H1 (cell line): ENCODE measurements at regions not wholly inside any gene's neighbourhood (a gene's known extent, or its start where the extent isn't known, plus 50 kb on each side); places are given as distances from the start of the nearest gene placed in this dataset.

Experiments
- CTCF ChIA-PET: fragments of 300-600 bp; sonication (Branson Sonifier 250); formaldehyde crosslinking; loops from one replicate; lab custom pipeline; 2021; ENCODE audit not compliant: partially characterized antibody; lab: Charles Lee
- POLR2A ChIA-PET: fragments of 300-600 bp; sonication (Branson Sonifier 250); formaldehyde crosslinking; loops from one replicate; lab custom pipeline; 2021; ENCODE audit warnings: inconsistent platforms; ENCODE audit not compliant: partially characterized antibody; lab: Charles Lee
- DNase-seq, 2 experiments: peaks; one replicate each; pipeline versions ENCODE4 v3.0.0 to v3.0.0-alpha.2; 2010 to 2022; ENCODE audit warnings: low spot score in 2 of 2, low read depth in 1 of 2, mixed read lengths in 1 of 2
- FAIRE-seq: peaks from 2 replicates; lab custom pipeline; 2011; peaks lifted over from hg19 to GRCh38; lab: Jason Lieb, UNC
- H2AFZ ChIP-seq: 2 replicates; pipeline ENCODE4 v1.8.1; 2012; ENCODE audit warnings: low read length, inconsistent platforms
- H2AK5ac ChIP-seq: 2 replicates; pipeline ENCODE4 v1.6.1; 2013; ENCODE audit warnings: low read depth, low read length
- H2BK120ac ChIP-seq: replicated peaks from 2 replicates; pipeline ENCODE3; 2013; ENCODE audit warnings: low read depth, low read length, inconsistent platforms
- H2BK12ac ChIP-seq: 2 replicates; pipeline ENCODE4 v1.6.1; 2013; ENCODE audit warnings: low read depth, low read length
- H2BK15ac ChIP-seq: 2 replicates; pipeline ENCODE4 v1.6.1; 2013; ENCODE audit warnings: low read length
- H2BK20ac ChIP-seq: 2 replicates; pipeline ENCODE4 v1.6.1; 2013; ENCODE audit warnings: low read length
- H2BK5ac ChIP-seq: 2 replicates; pipeline ENCODE4 v1.6.1; 2013; ENCODE audit warnings: low read depth, low read length
- H3K14ac ChIP-seq: 2 replicates; pipeline ENCODE4 v1.6.1; 2013; ENCODE audit warnings: inconsistent platforms; ENCODE audit not compliant: insufficient read length
- H3K18ac ChIP-seq: 2 replicates; pipeline ENCODE4 v1.6.1; 2013; ENCODE audit warnings: low read length; ENCODE audit errors: extremely low read depth
- H3K23ac ChIP-seq: 2 replicates; pipeline ENCODE4 v1.6.1; 2013; ENCODE audit warnings: inconsistent platforms; ENCODE audit not compliant: insufficient read length
- H3K23me2 ChIP-seq: 2 replicates; pipeline ENCODE4 v1.6.1; 2013; ENCODE audit warnings: low read depth, low read length
- H3K27ac ChIP-seq: 2 replicates; pipeline ENCODE4 v1.6.1; 2011; ENCODE audit warnings: low read depth, low read length, inconsistent platforms
- H3K27me3 ChIP-seq, 4 experiments: replicated peaks in 1 of 4; 1 replicate in 1 of 4; 2 replicates in 3 of 4; pipeline versions ENCODE4 v1.6.1 to v1.8.1; 2011 to 2013; ENCODE audit warnings: low read length in 3 of 4, mild to moderate bottlenecking in 3 of 4, inconsistent platforms in 2 of 4, mixed read lengths in 2 of 4, moderate library complexity in 1 of 4; ENCODE audit not compliant: control insufficient read depth in 3 of 4, insufficient read depth in 3 of 4; ENCODE audit errors: extremely low read depth in 1 of 4
- H3K36me3 ChIP-seq, 4 experiments: 2 replicates each; pipeline versions ENCODE4 v1.6.1 to v1.8.1; 2011 to 2013; ENCODE audit warnings: mild to moderate bottlenecking in 4 of 4, low read length in 3 of 4, moderate library complexity in 2 of 4, control low read depth in 1 of 4, inconsistent platforms in 1 of 4; ENCODE audit not compliant: insufficient read depth in 4 of 4, control insufficient read depth in 2 of 4
- H3K4ac ChIP-seq: replicated peaks from 2 replicates; pipeline ENCODE3; 2013; ENCODE audit warnings: low read length, low read depth, mixed read lengths, inconsistent platforms; ENCODE audit not compliant: insufficient read length
- H3K4me1 ChIP-seq, 4 experiments: replicated peaks in 1 of 4; 1 replicate in 1 of 4; 2 replicates in 3 of 4; pipeline versions ENCODE4 v1.6.1 to v1.8.1; 2011 to 2013; ENCODE audit warnings: low read length in 3 of 4, inconsistent platforms in 2 of 4, mixed read lengths in 1 of 4; ENCODE audit not compliant: insufficient read depth in 4 of 4, control insufficient read depth in 3 of 4
- H3K4me2 ChIP-seq, 2 experiments: 2 replicates each; pipeline versions ENCODE4 v1.6.1 to v1.8.1; 2011 to 2013; ENCODE audit warnings: low read depth in 2 of 2, low read length in 2 of 2, control low read depth in 1 of 2, inconsistent platforms in 1 of 2, mild to moderate bottlenecking in 1 of 2; ENCODE audit not compliant: insufficient read depth in 1 of 2
- H3K4me3 ChIP-seq, 4 experiments: fragments of 200-600, 300-600 bp in 1 of 4; sonication (generic), shearing (Covaris generic), sonication (Bioruptor Twin) in 1 of 4; 2 replicates each; pipeline versions ENCODE4 v1.5.1 to v1.8.1; 2011 to 2016; ENCODE audit warnings: low read length in 4 of 4, low read depth in 3 of 4, control low read depth in 2 of 4, inconsistent platforms in 2 of 4, mild to moderate bottlenecking in 2 of 4, mixed read lengths in 1 of 4, moderate library complexity in 1 of 4; ENCODE audit not compliant: insufficient read depth in 2 of 4; ENCODE audit errors: extremely low read depth in 1 of 4
- H3K56ac ChIP-seq: replicated peaks from 2 replicates; pipeline ENCODE3; 2013; ENCODE audit warnings: low read depth, mild to moderate bottlenecking, mixed read lengths, low read length, inconsistent platforms; ENCODE audit not compliant: insufficient read length
- H3K79me1 ChIP-seq: 2 replicates; pipeline ENCODE4 v1.6.1; 2013; ENCODE audit warnings: low read depth, low read length, control low read depth
- H3K79me2 ChIP-seq, 2 experiments: 2 replicates each; pipeline versions ENCODE4 v1.6.1 to v1.8.1; 2012 to 2013; ENCODE audit warnings: low read length in 2 of 2, mild to moderate bottlenecking in 2 of 2, inconsistent platforms in 1 of 2; ENCODE audit not compliant: insufficient read depth in 2 of 2, control insufficient read depth in 1 of 2
- H3K9ac ChIP-seq, 4 experiments: replicated peaks in 1 of 4; 1 replicate in 1 of 4; 2 replicates in 3 of 4; pipeline versions ENCODE4 v1.6.1 to v1.8.1; 2011 to 2013; ENCODE audit warnings: low read depth in 3 of 4, low read length in 3 of 4, control low read depth in 2 of 4, mild to moderate bottlenecking in 2 of 4, moderate library complexity in 2 of 4, inconsistent platforms in 1 of 4; ENCODE audit errors: extremely low read depth in 1 of 4
- H3K9me3 ChIP-seq, 2 experiments: 2 replicates each; pipeline versions ENCODE4 v1.6.1 to v1.8.1; 2012 to 2013; ENCODE audit warnings: mild to moderate bottlenecking in 2 of 2, moderate library complexity in 2 of 2, control low read depth in 1 of 2, inconsistent platforms in 1 of 2, low read depth in 1 of 2, low read length in 1 of 2, mixed read lengths in 1 of 2; ENCODE audit not compliant: insufficient read depth in 2 of 2
- H4K20me1 ChIP-seq, 2 experiments: replicated peaks in 1 of 2; 2 replicates each; pipeline versions ENCODE3 to v1.8.1; 2011 to 2013; ENCODE audit warnings: inconsistent platforms in 2 of 2, low read length in 2 of 2, mild to moderate bottlenecking in 1 of 2; ENCODE audit not compliant: insufficient read depth in 2 of 2, control insufficient read depth in 1 of 2
- H4K5ac ChIP-seq: 2 replicates; pipeline ENCODE4 v1.6.1; 2013; ENCODE audit warnings: low read length, low read depth, mixed read lengths, inconsistent platforms; ENCODE audit not compliant: insufficient read length
- H4K8ac ChIP-seq: 2 replicates; pipeline ENCODE4 v1.8.0; 2013; ENCODE audit warnings: mild to moderate bottlenecking, moderate library complexity, low read length, inconsistent platforms; ENCODE audit not compliant: insufficient read depth; ENCODE audit errors: extremely low read depth
- H4K91ac ChIP-seq: replicated peaks from 2 replicates; pipeline ENCODE3; 2013; ENCODE audit warnings: low read length, mixed read lengths, inconsistent platforms; ENCODE audit not compliant: insufficient read length
- BACH1 ChIP-seq: IDR thresholded peaks from 2 replicates; pipeline ENCODE4 v1.6.1; 2012; ENCODE audit warnings: low read length, improper control_type of control experiment
- CEBPB ChIP-seq: IDR thresholded peaks from 2 replicates; pipeline ENCODE4 v1.6.1; 2012; ENCODE audit warnings: low read depth, low read length
- FOSL1 ChIP-seq: IDR thresholded peaks from 2 replicates; pipeline ENCODE4 v1.6.1; 2011; ENCODE audit warnings: mild to moderate bottlenecking, low read depth, low read length, moderate library complexity; ENCODE audit not compliant: insufficient read depth
- JUN ChIP-seq: IDR thresholded peaks from 2 replicates; pipeline ENCODE4 v1.6.1; 2011; ENCODE audit warnings: low read depth, mild to moderate bottlenecking, improper control_type of control experiment, low read length
- KDM1A ChIP-seq: fragments of 200-600, 300-600 bp; sonication (generic); IDR thresholded peaks from 2 replicates; pipeline ENCODE4 v1.7.1; 2016; ENCODE audit warnings: mild to moderate bottlenecking, low read length, borderline replicate concordance
- MAFK ChIP-seq: IDR thresholded peaks from 2 replicates; pipeline ENCODE4 v1.6.1; 2012; ENCODE audit warnings: low read depth, mild to moderate bottlenecking, improper control_type of control experiment, low read length
- NANOG ChIP-seq: IDR thresholded peaks from 2 replicates; pipeline ENCODE4 v1.6.1; 2011; ENCODE audit warnings: low read length, low read depth, mild to moderate bottlenecking, inconsistent platforms; ENCODE audit not compliant: insufficient read depth, poor library complexity, severe bottlenecking
- RAD21 ChIP-seq, 2 experiments: IDR thresholded peaks in 1 of 2; conservative IDR thresholded peaks in 1 of 2; 2 replicates each; pipeline ENCODE4 v1.6.1; 2011; ENCODE audit warnings: low read depth in 2 of 2, low read length in 2 of 2, improper control_type of control experiment in 1 of 2, inconsistent platforms in 1 of 2, mild to moderate bottlenecking in 1 of 2, moderate library complexity in 1 of 2
- SIRT6 ChIP-seq: IDR thresholded peaks from one replicate; pipeline ENCODE4 v1.7.1; 2012; ENCODE audit warnings: low read length, inconsistent platforms
- TEAD4 ChIP-seq: IDR thresholded peaks from 2 replicates; pipeline ENCODE4 v1.6.1; 2012; ENCODE audit warnings: low read depth, low read length, inconsistent platforms, mixed read lengths

DNA sequence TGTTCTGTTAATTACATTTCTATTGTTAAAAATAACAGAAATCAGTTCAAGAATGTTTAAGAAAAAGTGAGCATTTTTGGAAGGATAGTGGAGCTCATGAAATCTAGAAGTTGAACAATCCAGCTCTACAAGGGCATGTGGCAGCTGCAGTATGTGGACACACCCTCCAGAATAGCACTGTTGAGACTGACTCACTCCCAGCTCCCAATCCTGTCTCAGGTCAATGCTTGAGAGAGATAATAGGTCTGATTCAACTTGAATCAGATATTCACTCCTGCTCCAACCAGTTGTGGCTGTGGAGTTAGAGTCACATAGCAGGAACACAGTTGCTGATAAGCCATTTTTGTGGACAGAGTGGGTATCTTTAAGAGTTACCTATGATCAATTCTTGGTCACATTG, 113.0 kb upstream of the NTF3 start:
- Histone ChIP-seq H2BK5ac (no peak overlapping the region), H4K5ac (no peak overlapping the region), H2AK5ac (no peak overlapping the region), H2BK15ac (no peak overlapping the region), H4K8ac (no peak overlapping the region), H3K23me2 (no peaks in the 10 kb centered on the region), H3K9me3 (peaks cover 0 to 8% of the 10 kb centered on the region in 2 experiments; a peak in 2 of 4 replicates), H4K91ac (no peak overlapping the region), H2BK120ac (no peak overlapping the region), H2BK12ac (no peak overlapping the region), H3K56ac (no peak overlapping the region), H2BK20ac (no peak overlapping the region), H3K9ac (no peak overlapping the region), H2AFZ (no peak overlapping the region), H3K27me3 (peaks cover 0 to 1% (median 0%) of the 10 kb centered on the region in 4 experiments; a peak in 2 of 7 replicates), H3K4ac (no peak overlapping the region), H3K36me3 (no peaks in the 10 kb centered on the region; a peak in 2 of 8 replicates), H3K18ac (no peak overlapping the region), H3K4me3 (no peak overlapping the region), H3K4me1 (no peaks in the 10 kb centered on the region), H3K27ac (no peak overlapping the region), H4K20me1 (no peaks in the 10 kb centered on the region), H3K79me2 (no peaks in the 10 kb centered on the region), H3K4me2 (no peak overlapping the region), H3K14ac (no peak overlapping the region), H3K23ac (no peak overlapping the region), H3K79me1 (no peaks in the 10 kb centered on the region)
- POLR2A ChIA-PET = interaction anchor here (0.5 kb wide), 1 partner anchor 9 kb away, joined by 3 read pairs; no protein-coding TSS in a partner anchor
- CTCF ChIA-PET = interaction anchor here (0.6 kb wide), 1 partner anchor 1259 kb away, joined by 4 read pairs; no protein-coding TSS in a partner anchor
- DNase-seq (no peak), FAIRE-seq (no peak)
- TF ChIP-seq KDM1A (no peak), RAD21 (IDR thresholded peaks at IDR 0.05 in 1 of 2, conservative IDR thresholded peaks at IDR 0.05 in 1 of 2; ENCODE audit: low read depth in 2 of 2, low read length in 2 of 2) (no peak), TEAD4 (no peak), CEBPB (no peak), NANOG (no peak), JUN (no peak), FOSL1 (no peak), BACH1 (no peak), MAFK (no peak), SIRT6 (no peak)
